ENCODE measurements at regions not wholly inside any gene's neighbourhood (a gene's known extent, or its start where the extent isn't known, plus 50 kb on each side); places are given as distances from the start of the nearest gene placed in this dataset.

- Histone ChIP-seq H3K4me3 (ENCODE audit: control insufficient read depth in 2 of 3, extremely low read depth in 1 of 3, insufficient read depth in 2 of 3, low read depth in 1 of 3, low read length in 3 of 3) (no peak overlapping the region), H4K20me1 (ENCODE audit: control insufficient read depth, extremely low read depth, insufficient read depth, low read length) (no peaks in the 10 kb centered on the region), H3K4me1 (ENCODE audit: control insufficient read depth, extremely low read depth, insufficient read depth, low read length) (no peaks in the 10 kb centered on the region), H3K27ac (ENCODE audit: control insufficient read depth, insufficient read depth, low read length) (no peak overlapping the region), H3K9ac (ENCODE audit: control insufficient read depth, extremely low read depth, insufficient read depth, low read length) (no peak overlapping the region), H3K79me2 (ENCODE audit: control insufficient read depth, insufficient read depth, low read length) (no peaks in the 10 kb centered on the region), H3K27me3 (ENCODE audit: control insufficient read depth, extremely low read depth, insufficient read depth, low read length) (no peaks in the 10 kb centered on the region), H3K36me3 (ENCODE audit: control insufficient read depth in 2 of 2, extremely low read depth in 1 of 2, insufficient read depth in 2 of 2, low read length in 2 of 2) (no peaks in the 10 kb centered on the region), H3K9me3 (ENCODE audit: control insufficient read depth, low read depth, low read length) (no peaks in the 10 kb centered on the region), H3K9me1 (ENCODE audit: control insufficient read depth, extremely low read depth, insufficient read depth, low read length) (no peaks in the 10 kb centered on the region), H2AFZ (ENCODE audit: control insufficient read depth, low read length) (no peak overlapping the region), H3K4me2 (ENCODE audit: control insufficient read depth, extremely low read depth, insufficient read depth, low read depth, low read length) (no peak overlapping the region)
- no peak for DNase-seq (ENCODE audit: low read depth, low spot score)
- dilution Hi-C loops (cut with MboI; ENCODE audit: extremely low pct_ligation_motif_present, low sequenced_read_pairs) = no loop called here
- no peak for TF ChIP-seq CTCF (optimal IDR thresholded peaks at IDR 0.05 in 1 of 3, IDR thresholded peaks at IDR 0.05 in 1 of 3, conservative IDR thresholded peaks at IDR 0.05 in 1 of 3; ENCODE audit: extremely low read depth in 1 of 3, insufficient read depth in 2 of 3, low read length in 3 of 3)
- no peak for TF ChIP-seq EZH2 (IDR thresholded peaks at IDR 0.05; ENCODE audit: low read length)
- no peak for FAIRE-seq
Observed at GRCh38 chr10:9289811-9290210, 1235.3 kb downstream of the GATA3 start.

DNA sequence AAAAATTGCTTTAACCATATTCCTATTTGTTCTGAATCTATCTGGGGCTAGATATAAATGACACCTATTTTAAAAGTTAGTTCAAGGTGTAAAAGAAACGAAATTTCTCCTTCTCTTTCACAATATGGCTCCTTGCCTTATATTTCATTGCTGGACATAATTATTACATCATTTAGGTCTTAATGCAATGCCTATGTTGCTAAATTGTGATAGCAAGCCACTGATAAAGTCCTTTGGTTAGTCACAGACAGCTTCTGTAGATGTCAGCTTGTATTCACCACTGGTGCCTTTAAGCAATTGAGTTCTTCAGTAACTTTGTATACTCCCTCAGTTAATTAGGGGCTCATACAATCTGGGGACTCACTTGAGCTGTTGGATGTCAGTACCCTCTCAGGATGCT, 1236.6 kb downstream of the GATA3 start:
- Histone ChIP-seq H3K9me3 (ENCODE audit: control insufficient read depth, low read depth, low read length) (no peaks in the 10 kb centered on the region), H3K27ac (ENCODE audit: control insufficient read depth, insufficient read depth, low read length) (no peak overlapping the region), H3K4me2 (ENCODE audit: control insufficient read depth, extremely low read depth, insufficient read depth, low read depth, low read length) (no peak overlapping the region), H3K4me3 (ENCODE audit: control insufficient read depth in 2 of 3, extremely low read depth in 1 of 3, insufficient read depth in 2 of 3, low read depth in 1 of 3, low read length in 3 of 3) (no peak overlapping the region), H3K36me3 (ENCODE audit: control insufficient read depth in 2 of 2, extremely low read depth in 1 of 2, insufficient read depth in 2 of 2, low read length in 2 of 2) (no peaks in the 10 kb centered on the region), H3K4me1 (ENCODE audit: control insufficient read depth, extremely low read depth, insufficient read depth, low read length) (no peaks in the 10 kb centered on the region), H4K20me1 (ENCODE audit: control insufficient read depth, extremely low read depth, insufficient read depth, low read length) (no peaks in the 10 kb centered on the region), H3K9me1 (ENCODE audit: control insufficient read depth, extremely low read depth, insufficient read depth, low read length) (no peaks in the 10 kb centered on the region), H3K79me2 (ENCODE audit: control insufficient read depth, insufficient read depth, low read length) (no peaks in the 10 kb centered on the region), H3K27me3 (ENCODE audit: control insufficient read depth, extremely low read depth, insufficient read depth, low read length) (no peaks in the 10 kb centered on the region), H2AFZ (ENCODE audit: control insufficient read depth, low read length) (no peak overlapping the region), H3K9ac (ENCODE audit: control insufficient read depth, extremely low read depth, insufficient read depth, low read length) (no peak overlapping the region)
- dilution Hi-C loops (cut with MboI; ENCODE audit: extremely low pct_ligation_motif_present, low sequenced_read_pairs) = no loop called here
- no peak for TF ChIP-seq EZH2 (IDR thresholded peaks at IDR 0.05; ENCODE audit: low read length)
- TF ChIP-seq CTCF (optimal IDR thresholded peaks at IDR 0.05 in 1 of 3, IDR thresholded peaks at IDR 0.05 in 1 of 3, conservative IDR thresholded peaks at IDR 0.05 in 1 of 3; ENCODE audit: extremely low read depth in 1 of 3, insufficient read depth in 2 of 3, low read length in 3 of 3) = no peak
- DNase-seq (ENCODE audit: low read depth, low spot score) = no peak
- FAIRE-seq = no peak
